ENCODE measurements at regions not wholly inside any gene's neighbourhood (a gene's known extent, or its start where the extent isn't known, plus 50 kb on each side); places are given as distances from the start of the nearest gene placed in this dataset. TPM values are rescaled to one million over a fixed set of nuclear protein-coding genes. Genes with fewer than 3 reads are reported as not detected.

DNA sequence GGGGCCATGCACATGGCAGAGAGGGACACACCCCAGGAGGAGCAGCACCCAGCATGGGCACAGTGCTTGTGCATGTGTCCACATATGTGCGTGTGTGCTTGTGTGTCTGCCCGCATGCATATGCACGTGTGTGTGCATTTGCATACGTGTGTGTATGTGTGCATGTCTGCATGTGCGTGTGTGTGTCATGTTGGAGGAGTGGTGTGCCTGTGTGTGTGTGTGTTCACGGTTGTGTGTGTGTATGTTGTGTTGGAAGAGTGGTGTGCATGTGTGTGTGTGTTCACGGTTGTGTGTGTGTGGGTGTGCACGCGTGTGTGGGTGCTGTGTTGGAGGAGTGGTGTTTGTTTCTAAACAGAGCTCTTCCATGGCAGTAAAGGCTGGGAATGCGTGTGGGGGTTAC is 50.7 kb upstream of the SLCO4A1 start:
- H3K4me3 ChIP-seq (ENCODE audit: low read depth in 2 of 2, low read length in 2 of 2): no peak overlapping the region
- no peaks in the 10 kb centered on the region for H3K36me3 ChIP-seq (ENCODE audit: control insufficient read depth, insufficient read depth, low read length)
- no peaks in the 10 kb centered on the region for H3K27me3 ChIP-seq (ENCODE audit: control insufficient read depth, insufficient read depth, low read length)
- H3K27ac ChIP-seq (ENCODE audit: low read length): peak overlapping the region; percentile 55
- in situ Hi-C loops (cut with HindIII; ENCODE audit: low pct_unique_long_range_greater_than_20kb, low sequenced_read_pairs) (no loop called here), intact Hi-C loops (cut with micrococcal nuclease; ENCODE audit: unreplicated experiment) (no loop called here)
- peaks cover 37% of the 10 kb centered on the region for H3K4me1 ChIP-seq (ENCODE audit: control insufficient read depth, insufficient read depth, low read length)
- DNase-seq (ENCODE audit: low read depth, low spot score): no peak
- ChIA-PET POLR2A (no interaction called here), CTCF (no interaction called here)
- TF ChIP-seq, protein P1, sequence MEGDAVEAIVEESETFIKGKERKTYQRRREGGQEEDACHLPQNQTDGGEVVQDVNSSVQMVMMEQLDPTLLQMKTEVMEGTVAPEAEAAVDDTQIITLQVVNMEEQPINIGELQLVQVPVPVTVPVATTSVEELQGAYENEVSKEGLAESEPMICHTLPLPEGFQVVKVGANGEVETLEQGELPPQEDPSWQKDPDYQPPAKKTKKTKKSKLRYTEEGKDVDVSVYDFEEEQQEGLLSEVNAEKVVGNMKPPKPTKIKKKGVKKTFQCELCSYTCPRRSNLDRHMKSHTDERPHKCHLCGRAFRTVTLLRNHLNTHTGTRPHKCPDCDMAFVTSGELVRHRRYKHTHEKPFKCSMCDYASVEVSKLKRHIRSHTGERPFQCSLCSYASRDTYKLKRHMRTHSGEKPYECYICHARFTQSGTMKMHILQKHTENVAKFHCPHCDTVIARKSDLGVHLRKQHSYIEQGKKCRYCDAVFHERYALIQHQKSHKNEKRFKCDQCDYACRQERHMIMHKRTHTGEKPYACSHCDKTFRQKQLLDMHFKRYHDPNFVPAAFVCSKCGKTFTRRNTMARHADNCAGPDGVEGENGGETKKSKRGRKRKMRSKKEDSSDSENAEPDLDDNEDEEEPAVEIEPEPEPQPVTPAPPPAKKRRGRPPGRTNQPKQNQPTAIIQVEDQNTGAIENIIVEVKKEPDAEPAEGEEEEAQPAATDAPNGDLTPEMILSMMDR (IDR thresholded peaks at IDR 0.05): no peak
- TF ChIP-seq REST (IDR thresholded peaks at IDR 0.05; ENCODE audit: insufficient read depth in 1 of 2, low read depth in 2 of 2, low read length in 1 of 2) (no peak), POLR2AphosphoS5 (IDR thresholded peaks at IDR 0.05; ENCODE audit: low read depth, low read length) (no peak)
- no peaks in the 10 kb centered on the region for H3K9me3 ChIP-seq (ENCODE audit: control insufficient read depth, insufficient read depth, low read depth, low read length)
- no peak for ATAC-seq
- no TSS peak for BruUV-seq (replicated peaks)

Small RNA genes lying in the stretch of these regions (microRNA-seq; reads per million reads assigned to microRNA genes)
- gene MIR1-1 (ENCODE audit: unreplicated experiment): 2.9 reads per million
- not detected for gene MIR133A2 (ENCODE audit: unreplicated experiment)
